HEK293T (cell line): ENCODE measurements at regions not wholly inside any gene's neighbourhood (a gene's known extent, or its start where the extent isn't known, plus 50 kb on each side); places are given as distances from the start of the nearest gene placed in this dataset.

Source experiments
- ARNT ChIP-seq: fragments of 450-650 bp; IDR thresholded peaks from 2 replicates; pipeline ENCODE4 v1.6.1; 2017; ENCODE audit warnings: mild to moderate bottlenecking
- BHLHE40 ChIP-seq: fragments of 450-650 bp; IDR thresholded peaks from 2 replicates; pipeline ENCODE4 v1.6.1; 2016; ENCODE audit warnings: mild to moderate bottlenecking, moderate library complexity, borderline replicate concordance
- CTBP1 ChIP-seq: fragments of 450-650 bp; IDR thresholded peaks from 2 replicates; pipeline ENCODE4 v1.6.1; 2016; ENCODE audit warnings: borderline replicate concordance
- ELF4 ChIP-seq: fragments of 450-650 bp; IDR thresholded peaks from 2 replicates; pipeline ENCODE4 v1.6.1; 2017; ENCODE audit warnings: antibody characterized with exemption
- FOXA1 ChIP-seq: fragments of 450-650 bp; IDR thresholded peaks from 2 replicates; pipeline ENCODE4 v1.6.1; 2016; ENCODE audit warnings: mild to moderate bottlenecking
- FOXK2 ChIP-seq: fragments of 450-650 bp; IDR thresholded peaks from 2 replicates; pipeline ENCODE4 v1.6.1; 2016; ENCODE audit warnings: mild to moderate bottlenecking
- FOXM1 ChIP-seq: fragments of 450-650 bp; IDR thresholded peaks from 2 replicates; pipeline ENCODE4 v1.6.1; 2017; ENCODE audit warnings: mild to moderate bottlenecking, borderline replicate concordance
- L3MBTL2 ChIP-seq: fragments of 450-650 bp; conservative IDR thresholded peaks from 2 replicates; pipeline ENCODE4 v1.6.1; 2016; ENCODE audit warnings: mild to moderate bottlenecking
- SP1 ChIP-seq: fragments of 450-650 bp; IDR thresholded peaks from 2 replicates; pipeline ENCODE4 v1.6.1; 2017
- SUZ12 ChIP-seq: fragments of 450-650 bp; IDR thresholded peaks from 2 replicates; pipeline ENCODE4 v1.6.1; 2016; ENCODE audit warnings: mild to moderate bottlenecking
- TARDBP ChIP-seq: fragments of 450-650 bp; IDR thresholded peaks from 2 replicates; pipeline ENCODE4 v1.6.1; 2016
- TF ChIP-seq, protein P1 (sequence below): fragments of 450-650 bp; IDR thresholded peaks from 2 replicates; pipeline ENCODE4 v1.6.1; 2016

DNA sequence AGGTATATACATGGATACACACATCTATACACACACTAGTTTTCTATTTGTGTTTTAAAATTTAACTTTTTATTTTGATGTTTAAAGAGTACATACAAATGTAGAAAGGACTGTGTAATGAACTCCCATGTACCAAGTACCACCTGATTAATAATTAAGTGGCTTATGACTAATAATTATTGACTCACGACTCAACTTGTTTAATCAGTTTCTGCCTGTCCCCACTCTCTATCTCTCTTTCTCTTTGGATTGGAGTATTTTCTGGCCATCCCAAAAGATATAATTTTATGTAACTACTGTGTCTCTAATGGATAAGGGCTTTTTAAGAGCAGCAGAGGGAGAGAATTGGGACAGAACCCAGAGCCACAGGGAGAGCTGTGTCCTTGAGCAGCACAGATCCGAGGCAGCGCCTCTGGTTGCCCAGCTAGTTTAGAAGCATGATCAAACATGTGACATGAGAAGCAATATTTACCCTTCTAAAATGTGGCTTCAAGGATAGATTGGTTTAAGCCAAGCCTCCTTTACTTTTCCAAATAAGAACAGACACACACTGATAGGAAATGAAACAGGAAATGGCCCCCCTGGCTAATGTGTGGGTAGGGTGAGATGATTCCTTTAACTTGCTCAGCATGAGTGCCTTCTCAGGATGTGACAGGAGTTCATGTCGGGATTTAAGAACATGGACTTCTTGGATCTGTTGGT, 81.0 kb downstream of the ERMARD start:
- TF ChIP-seq SUZ12 (no peak), ELF4 (no peak), TARDBP (no peak), BHLHE40 (no peak), FOXA1 (no peak), FOXK2 (no peak), SP1 (no peak), ARNT (no peak), FOXM1 (no peak), CTBP1 (no peak), L3MBTL2 (no peak)
- TF ChIP-seq, protein P1, sequence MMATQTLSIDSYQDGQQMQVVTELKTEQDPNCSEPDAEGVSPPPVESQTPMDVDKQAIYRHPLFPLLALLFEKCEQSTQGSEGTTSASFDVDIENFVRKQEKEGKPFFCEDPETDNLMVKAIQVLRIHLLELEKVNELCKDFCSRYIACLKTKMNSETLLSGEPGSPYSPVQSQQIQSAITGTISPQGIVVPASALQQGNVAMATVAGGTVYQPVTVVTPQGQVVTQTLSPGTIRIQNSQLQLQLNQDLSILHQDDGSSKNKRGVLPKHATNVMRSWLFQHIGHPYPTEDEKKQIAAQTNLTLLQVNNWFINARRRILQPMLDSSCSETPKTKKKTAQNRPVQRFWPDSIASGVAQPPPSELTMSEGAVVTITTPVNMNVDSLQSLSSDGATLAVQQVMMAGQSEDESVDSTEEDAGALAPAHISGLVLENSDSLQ: no peak
